Retinal pigment epithelial cell (primary cell): ENCODE measurements at regions not wholly inside any gene's neighbourhood (a gene's known extent, or its start where the extent isn't known, plus 50 kb on each side); places are given as distances from the start of the nearest gene placed in this dataset.

Experiments
- DNase-seq: peaks from one replicate; pipeline ENCODE4 v3.0.0-alpha.2; 2010; ENCODE audit warnings: low read depth
- H3K4me3 ChIP-seq: 2 replicates; pipeline ENCODE4 v1.5.1; 2011; ENCODE audit warnings: mild to moderate bottlenecking, low read length, control low read depth, moderate library complexity
- TF ChIP-seq, protein P1 (sequence below): conservative IDR thresholded peaks from 2 replicates; pipeline ENCODE4 v1.5.1; 2011; ENCODE audit warnings: low read depth, low read length, control low read depth, inconsistent platforms

DNA sequence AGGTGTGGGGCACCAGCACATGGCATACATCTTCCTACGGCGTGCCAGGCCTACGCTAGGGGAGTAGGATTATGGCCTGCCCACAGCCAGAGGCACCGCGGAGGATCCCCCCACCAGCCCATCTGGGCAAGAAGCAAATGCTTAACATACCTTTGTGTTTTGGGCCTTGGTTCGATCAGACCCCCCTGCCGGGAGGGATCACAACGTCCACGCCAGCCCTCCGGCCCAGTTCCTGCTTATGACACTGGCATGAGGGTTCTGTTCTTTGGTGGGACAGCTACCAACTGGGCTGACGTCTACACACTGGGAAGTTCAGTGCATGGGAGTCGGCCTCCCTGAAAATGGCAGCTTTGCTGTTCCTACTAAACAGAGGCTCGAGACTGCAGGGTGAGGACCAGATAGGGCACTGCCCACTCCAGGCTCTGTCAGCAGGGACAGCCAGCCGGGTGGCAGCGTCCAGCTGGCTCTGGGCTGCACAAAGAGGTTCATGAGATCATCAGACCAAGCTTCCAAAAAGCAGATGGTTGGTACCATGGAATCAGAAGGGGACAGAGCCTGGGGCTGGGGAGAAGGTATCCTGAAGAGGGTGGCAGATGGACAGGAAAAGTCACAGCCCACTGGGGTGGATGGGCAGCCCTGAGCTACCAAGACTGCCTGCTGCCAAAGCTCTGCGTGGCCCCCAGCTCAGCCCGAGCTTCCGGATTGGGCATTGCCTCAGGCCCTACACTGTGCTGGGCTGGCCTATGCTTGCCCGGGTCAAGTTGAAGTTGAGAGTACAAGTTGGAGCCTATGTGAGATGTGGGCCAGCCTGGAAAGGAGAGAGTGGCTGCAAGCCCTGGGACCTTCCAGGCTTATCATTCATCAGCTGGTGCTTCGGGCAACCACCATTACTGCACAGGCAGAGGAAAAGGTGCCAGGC lies 61.7 kb upstream of the TEX51 start:
- no peak for DNase-seq
- no peak overlapping the region for H3K4me3 ChIP-seq
- TF ChIP-seq, protein P1, sequence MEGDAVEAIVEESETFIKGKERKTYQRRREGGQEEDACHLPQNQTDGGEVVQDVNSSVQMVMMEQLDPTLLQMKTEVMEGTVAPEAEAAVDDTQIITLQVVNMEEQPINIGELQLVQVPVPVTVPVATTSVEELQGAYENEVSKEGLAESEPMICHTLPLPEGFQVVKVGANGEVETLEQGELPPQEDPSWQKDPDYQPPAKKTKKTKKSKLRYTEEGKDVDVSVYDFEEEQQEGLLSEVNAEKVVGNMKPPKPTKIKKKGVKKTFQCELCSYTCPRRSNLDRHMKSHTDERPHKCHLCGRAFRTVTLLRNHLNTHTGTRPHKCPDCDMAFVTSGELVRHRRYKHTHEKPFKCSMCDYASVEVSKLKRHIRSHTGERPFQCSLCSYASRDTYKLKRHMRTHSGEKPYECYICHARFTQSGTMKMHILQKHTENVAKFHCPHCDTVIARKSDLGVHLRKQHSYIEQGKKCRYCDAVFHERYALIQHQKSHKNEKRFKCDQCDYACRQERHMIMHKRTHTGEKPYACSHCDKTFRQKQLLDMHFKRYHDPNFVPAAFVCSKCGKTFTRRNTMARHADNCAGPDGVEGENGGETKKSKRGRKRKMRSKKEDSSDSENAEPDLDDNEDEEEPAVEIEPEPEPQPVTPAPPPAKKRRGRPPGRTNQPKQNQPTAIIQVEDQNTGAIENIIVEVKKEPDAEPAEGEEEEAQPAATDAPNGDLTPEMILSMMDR = no peak

DNA sequence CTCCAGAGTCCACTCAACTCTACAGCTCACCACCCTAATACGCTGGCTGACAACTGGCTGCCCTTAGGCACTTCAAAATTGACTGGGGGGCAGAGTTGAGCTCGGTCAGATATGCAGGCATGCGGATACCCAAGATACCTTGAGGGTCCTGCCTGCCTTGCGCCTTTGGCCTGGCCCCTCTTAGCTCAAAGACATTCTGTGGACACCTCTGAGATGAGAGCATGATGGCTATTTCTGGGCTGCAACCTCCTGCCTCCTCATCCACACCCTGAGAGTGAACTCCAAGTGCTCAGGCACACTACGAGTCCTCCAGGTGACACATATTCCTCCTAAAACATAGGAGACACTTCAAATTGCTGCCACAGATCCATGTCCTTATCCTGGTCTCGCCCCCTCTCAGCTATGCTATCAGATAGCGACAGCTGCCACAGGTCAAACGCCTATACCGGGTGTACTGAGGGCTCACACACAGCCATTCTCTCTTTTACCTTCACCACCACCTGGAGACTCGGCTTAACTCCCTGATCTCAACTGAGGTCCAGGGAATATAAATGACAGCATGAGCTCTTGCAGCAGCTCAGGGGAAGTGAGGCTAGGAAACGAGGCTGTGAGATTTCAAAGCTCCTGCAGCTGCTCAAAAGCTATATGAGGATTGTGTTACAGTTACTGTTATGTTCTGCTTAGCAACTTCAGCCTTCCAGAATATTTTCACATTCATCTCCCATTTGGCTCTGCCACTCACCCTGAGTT lies 60.5 kb upstream of the TEX51 start:
- H3K4me3 ChIP-seq = no peak overlapping the region
- DNase-seq = no peak
- TF ChIP-seq, protein P1 = no peak

DNA sequence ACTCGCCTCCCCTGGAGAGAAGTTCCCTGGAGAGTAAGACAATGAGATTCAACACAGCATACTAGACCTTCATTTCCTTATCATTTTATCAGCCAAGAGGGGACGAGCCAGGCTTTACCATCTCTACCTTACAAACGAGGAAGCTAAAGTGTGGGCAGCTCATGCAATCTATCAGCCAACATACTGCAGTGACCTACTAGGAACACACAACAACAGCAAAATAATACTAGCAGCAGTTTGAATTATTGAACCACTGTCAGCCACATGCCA lies 60.0 kb upstream of the TEX51 start:
- TF ChIP-seq, protein P1 = no peak
- no peak overlapping the region for H3K4me3 ChIP-seq
- no peak for DNase-seq

DNA sequence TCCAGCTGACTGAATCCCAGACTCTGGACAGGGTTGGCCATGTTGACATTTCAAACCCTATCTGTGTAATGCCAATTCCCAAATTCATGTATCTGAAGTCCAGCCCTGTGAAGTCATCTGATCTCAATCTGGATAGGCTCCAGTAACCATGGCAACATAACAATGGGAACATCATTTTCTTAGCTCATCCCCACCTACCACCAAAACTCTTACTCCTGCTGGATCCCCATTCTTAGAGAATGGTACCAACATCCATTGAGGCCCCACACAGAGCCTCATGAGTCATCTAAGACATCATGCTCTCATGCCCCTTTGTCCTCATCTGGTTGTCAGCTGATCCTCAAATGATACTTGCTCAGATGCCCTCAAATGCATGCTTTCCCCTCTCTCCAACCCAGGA lies 58.9 kb upstream of the TEX51 start:
- DNase-seq = no peak
- TF ChIP-seq, protein P1 = no peak
- no peak overlapping the region for H3K4me3 ChIP-seq

DNA sequence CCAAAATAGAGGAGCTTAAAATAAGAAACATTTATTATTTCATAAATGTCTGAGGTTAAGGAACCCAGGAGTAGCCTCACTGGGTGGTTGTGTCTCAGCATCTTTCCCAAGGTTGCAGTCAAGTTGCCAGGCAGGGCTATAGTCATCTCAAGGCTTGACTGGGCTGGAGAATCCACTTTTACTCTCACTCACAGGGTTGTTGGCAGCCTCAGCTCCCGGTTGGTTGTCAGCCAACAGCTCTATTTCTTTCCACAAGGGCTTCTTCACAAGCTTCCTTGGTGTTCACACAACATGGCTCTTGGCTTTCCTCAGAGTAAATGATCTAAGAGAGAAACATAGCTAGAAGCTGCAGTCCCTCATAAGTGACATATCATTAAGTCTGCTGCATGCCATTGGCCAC lies 55.6 kb upstream of the TEX51 start:
- H3K4me3 ChIP-seq = no peak overlapping the region
- no peak for DNase-seq
- TF ChIP-seq, protein P1 = no peak

DNA sequence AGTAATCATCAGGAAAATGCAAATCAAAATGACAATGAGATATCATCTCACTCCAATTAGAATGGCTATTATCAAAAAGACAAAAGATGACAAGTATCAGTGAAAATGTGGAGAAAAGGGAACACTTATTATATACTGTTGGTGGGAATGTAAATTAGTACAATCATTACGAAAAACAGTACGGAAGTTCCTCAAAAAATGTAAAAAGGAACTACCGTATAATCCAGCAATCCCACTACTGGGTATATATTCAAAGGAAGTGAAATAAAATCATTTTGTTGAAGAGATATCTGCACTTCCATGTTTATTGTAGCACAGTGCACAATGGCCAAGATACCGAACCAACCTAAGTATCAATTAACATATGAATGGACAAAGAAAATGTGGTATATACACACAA lies 52.4 kb upstream of the TEX51 start:
- TF ChIP-seq, protein P1 = no peak
- H3K4me3 ChIP-seq = no peak overlapping the region
- no peak for DNase-seq
